ENCODE measurements at regions not wholly inside any gene's neighbourhood (a gene's known extent, or its start where the extent isn't known, plus 50 kb on each side); places are given as distances from the start of the nearest gene placed in this dataset.
A peak's percentile ranks its signal among the peaks of the same experiment; 100 is the strongest.

DNA sequence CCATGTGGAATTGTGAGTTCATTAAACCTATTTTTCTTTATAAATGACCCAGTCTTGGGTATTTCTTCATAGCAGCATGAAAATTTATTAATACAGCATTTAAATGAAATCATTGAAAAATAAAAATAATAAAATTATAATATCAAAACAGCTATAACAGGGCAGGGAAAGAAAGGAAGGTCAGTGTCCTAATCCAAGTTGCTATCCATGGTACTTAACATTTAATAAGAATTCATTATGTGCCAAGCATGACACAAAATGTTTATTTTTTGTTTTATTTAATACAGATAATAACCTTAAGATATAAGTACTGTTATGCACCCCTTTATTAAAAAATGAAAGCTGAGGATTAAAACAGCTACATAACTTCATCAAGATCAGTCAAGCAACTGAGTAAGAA, 838.4 kb downstream of the RAB28 start:
- Histone ChIP-seq H3K9ac (ENCODE audit: low read depth in 1 of 2, low read length in 2 of 2) (no peak overlapping the region), H3K27me3 (ENCODE audit: control insufficient read depth in 4 of 4, insufficient read depth in 4 of 4, low read length in 3 of 4) (no peaks in the 10 kb centered on the region), H3K36me3 (ENCODE audit: control insufficient read depth in 4 of 4, insufficient read depth in 3 of 4, low read depth in 1 of 4, low read length in 3 of 4) (no peaks in the 10 kb centered on the region), H3K9me3 (ENCODE audit: control insufficient read depth in 4 of 4, low read length in 3 of 4) (no peaks in the 10 kb centered on the region), H3K4me3 (ENCODE audit: low read depth in 1 of 3, low read length in 3 of 3) (no peak overlapping the region), H3K4me1 (ENCODE audit: control insufficient read depth in 4 of 4, insufficient read depth in 4 of 4, low read length in 3 of 4) (no peaks in the 10 kb centered on the region), H3K27ac (ENCODE audit: low read depth in 1 of 2, low read length in 2 of 2) (no peak overlapping the region)
- TF ChIP-seq RXRA (IDR thresholded peaks at IDR 0.05) (no peak), HNF4G (IDR thresholded peaks at IDR 0.05) (no peak)
- TF ChIP-seq, protein P1, sequence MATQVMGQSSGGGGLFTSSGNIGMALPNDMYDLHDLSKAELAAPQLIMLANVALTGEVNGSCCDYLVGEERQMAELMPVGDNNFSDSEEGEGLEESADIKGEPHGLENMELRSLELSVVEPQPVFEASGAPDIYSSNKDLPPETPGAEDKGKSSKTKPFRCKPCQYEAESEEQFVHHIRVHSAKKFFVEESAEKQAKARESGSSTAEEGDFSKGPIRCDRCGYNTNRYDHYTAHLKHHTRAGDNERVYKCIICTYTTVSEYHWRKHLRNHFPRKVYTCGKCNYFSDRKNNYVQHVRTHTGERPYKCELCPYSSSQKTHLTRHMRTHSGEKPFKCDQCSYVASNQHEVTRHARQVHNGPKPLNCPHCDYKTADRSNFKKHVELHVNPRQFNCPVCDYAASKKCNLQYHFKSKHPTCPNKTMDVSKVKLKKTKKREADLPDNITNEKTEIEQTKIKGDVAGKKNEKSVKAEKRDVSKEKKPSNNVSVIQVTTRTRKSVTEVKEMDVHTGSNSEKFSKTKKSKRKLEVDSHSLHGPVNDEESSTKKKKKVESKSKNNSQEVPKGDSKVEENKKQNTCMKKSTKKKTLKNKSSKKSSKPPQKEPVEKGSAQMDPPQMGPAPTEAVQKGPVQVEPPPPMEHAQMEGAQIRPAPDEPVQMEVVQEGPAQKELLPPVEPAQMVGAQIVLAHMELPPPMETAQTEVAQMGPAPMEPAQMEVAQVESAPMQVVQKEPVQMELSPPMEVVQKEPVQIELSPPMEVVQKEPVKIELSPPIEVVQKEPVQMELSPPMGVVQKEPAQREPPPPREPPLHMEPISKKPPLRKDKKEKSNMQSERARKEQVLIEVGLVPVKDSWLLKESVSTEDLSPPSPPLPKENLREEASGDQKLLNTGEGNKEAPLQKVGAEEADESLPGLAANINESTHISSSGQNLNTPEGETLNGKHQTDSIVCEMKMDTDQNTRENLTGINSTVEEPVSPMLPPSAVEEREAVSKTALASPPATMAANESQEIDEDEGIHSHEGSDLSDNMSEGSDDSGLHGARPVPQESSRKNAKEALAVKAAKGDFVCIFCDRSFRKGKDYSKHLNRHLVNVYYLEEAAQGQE (IDR thresholded peaks at IDR 0.05), result peak; percentile 70
- TF ChIP-seq, protein P2, sequence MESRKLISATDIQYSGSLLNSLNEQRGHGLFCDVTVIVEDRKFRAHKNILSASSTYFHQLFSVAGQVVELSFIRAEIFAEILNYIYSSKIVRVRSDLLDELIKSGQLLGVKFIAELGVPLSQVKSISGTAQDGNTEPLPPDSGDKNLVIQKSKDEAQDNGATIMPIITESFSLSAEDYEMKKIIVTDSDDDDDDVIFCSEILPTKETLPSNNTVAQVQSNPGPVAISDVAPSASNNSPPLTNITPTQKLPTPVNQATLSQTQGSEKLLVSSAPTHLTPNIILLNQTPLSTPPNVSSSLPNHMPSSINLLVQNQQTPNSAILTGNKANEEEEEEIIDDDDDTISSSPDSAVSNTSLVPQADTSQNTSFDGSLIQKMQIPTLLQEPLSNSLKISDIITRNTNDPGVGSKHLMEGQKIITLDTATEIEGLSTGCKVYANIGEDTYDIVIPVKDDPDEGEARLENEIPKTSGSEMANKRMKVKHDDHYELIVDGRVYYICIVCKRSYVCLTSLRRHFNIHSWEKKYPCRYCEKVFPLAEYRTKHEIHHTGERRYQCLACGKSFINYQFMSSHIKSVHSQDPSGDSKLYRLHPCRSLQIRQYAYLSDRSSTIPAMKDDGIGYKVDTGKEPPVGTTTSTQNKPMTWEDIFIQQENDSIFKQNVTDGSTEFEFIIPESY (IDR thresholded peaks at IDR 0.05), result no peak
- TF ChIP-seq, protein P3, sequence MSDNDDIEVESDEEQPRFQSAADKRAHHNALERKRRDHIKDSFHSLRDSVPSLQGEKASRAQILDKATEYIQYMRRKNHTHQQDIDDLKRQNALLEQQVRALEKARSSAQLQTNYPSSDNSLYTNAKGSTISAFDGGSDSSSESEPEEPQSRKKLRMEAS (IDR thresholded peaks at IDR 0.05), result no peak
- no peak for DNase-seq (ENCODE audit: low spot score)

DNA sequence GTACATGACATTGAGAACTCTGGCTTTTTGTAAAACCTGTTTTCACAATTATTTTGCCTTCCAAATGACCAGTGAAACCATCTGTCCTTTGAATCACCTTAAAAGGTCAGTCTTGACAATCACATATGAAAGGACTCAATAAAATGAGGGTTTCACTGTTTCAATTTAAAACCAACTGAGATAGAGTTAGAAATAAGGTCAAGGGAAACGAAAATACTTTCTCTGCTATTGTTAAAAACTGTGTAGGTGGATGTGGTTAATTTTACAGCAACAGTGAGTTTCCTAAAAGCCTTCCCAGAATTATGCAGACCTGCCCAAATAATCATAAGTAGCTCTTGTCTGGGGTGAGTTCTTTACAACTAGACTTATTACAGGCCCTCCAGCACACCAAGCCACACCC, 839.9 kb downstream of the RAB28 start:
- DNase-seq (ENCODE audit: low spot score), result no peak
- no peaks in the 10 kb centered on the region for H3K27me3 ChIP-seq (ENCODE audit: control insufficient read depth in 4 of 4, insufficient read depth in 4 of 4, low read length in 3 of 4)
- H3K36me3 ChIP-seq (ENCODE audit: control insufficient read depth in 4 of 4, insufficient read depth in 3 of 4, low read depth in 1 of 4, low read length in 3 of 4), result no peaks in the 10 kb centered on the region
- TF ChIP-seq, protein P4, sequence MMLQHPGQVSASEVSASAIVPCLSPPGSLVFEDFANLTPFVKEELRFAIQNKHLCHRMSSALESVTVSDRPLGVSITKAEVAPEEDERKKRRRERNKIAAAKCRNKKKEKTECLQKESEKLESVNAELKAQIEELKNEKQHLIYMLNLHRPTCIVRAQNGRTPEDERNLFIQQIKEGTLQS (IDR thresholded peaks at IDR 0.05), result no peak
- TF ChIP-seq YY1 (IDR thresholded peaks at IDR 0.05) (no peak), NR2F2 (IDR thresholded peaks at IDR 0.05) (no peak), RXRA (IDR thresholded peaks at IDR 0.05) (no peak), JUND (IDR thresholded peaks at IDR 0.05) (no peak), FOXA1 (IDR thresholded peaks at IDR 0.05) (no peak), FOXA2 (IDR thresholded peaks at IDR 0.05) (no peak), SP1 (IDR thresholded peaks at IDR 0.05) (no peak), GABPA (IDR thresholded peaks at IDR 0.05 in 1 of 2, conservative IDR thresholded peaks at IDR 0.05 in 1 of 2) (no peak), HNF4A (conservative IDR thresholded peaks at IDR 0.05) (no peak), RAD21 (IDR thresholded peaks at IDR 0.05) (no peak)
- TF ChIP-seq, protein P5, sequence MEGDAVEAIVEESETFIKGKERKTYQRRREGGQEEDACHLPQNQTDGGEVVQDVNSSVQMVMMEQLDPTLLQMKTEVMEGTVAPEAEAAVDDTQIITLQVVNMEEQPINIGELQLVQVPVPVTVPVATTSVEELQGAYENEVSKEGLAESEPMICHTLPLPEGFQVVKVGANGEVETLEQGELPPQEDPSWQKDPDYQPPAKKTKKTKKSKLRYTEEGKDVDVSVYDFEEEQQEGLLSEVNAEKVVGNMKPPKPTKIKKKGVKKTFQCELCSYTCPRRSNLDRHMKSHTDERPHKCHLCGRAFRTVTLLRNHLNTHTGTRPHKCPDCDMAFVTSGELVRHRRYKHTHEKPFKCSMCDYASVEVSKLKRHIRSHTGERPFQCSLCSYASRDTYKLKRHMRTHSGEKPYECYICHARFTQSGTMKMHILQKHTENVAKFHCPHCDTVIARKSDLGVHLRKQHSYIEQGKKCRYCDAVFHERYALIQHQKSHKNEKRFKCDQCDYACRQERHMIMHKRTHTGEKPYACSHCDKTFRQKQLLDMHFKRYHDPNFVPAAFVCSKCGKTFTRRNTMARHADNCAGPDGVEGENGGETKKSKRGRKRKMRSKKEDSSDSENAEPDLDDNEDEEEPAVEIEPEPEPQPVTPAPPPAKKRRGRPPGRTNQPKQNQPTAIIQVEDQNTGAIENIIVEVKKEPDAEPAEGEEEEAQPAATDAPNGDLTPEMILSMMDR (IDR thresholded peaks at IDR 0.05; ENCODE audit: low read depth, low read length, missing input control), result no peak
- TF ChIP-seq, protein P1 (IDR thresholded peaks at IDR 0.05), result no peak
- TF ChIP-seq, protein P3 (IDR thresholded peaks at IDR 0.05), result no peak
- TF ChIP-seq, protein P2 (IDR thresholded peaks at IDR 0.05), result no peak
- no peak overlapping the region for H3K9ac ChIP-seq (ENCODE audit: low read depth in 1 of 2, low read length in 2 of 2)
- no peak overlapping the region for H3K4me3 ChIP-seq (ENCODE audit: low read depth in 1 of 3, low read length in 3 of 3)
- H3K9me3 ChIP-seq (ENCODE audit: control insufficient read depth in 4 of 4, low read length in 3 of 4), result no peaks in the 10 kb centered on the region
- H3K4me1 ChIP-seq (ENCODE audit: control insufficient read depth in 4 of 4, insufficient read depth in 4 of 4, low read length in 3 of 4), result no peaks in the 10 kb centered on the region
- WGBS, result 55% methylated on average over 1 of the region's 1 CpG
- H3K27ac ChIP-seq (ENCODE audit: low read depth in 1 of 2, low read length in 2 of 2), result no peak overlapping the region
